NCI-H524 (cell line): ENCODE measurements at regions not wholly inside any gene's neighbourhood (a gene's known extent, or its start where the extent isn't known, plus 50 kb on each side); places are given as distances from the start of the nearest gene placed in this dataset.
A peak's percentile ranks its signal among the peaks of the same experiment; 100 is the strongest.
"Not testable (repeated sequence)": the region's sequence is repeated elsewhere in the genome, so short reads cannot be mapped to it uniquely, and the experiment has no call there.

ENCODE experiments used
- DNase-seq, 2 experiments: peaks; one replicate each; lab custom pipeline; 2025; lab: John Stamatoyannopoulos, UW

DNA sequence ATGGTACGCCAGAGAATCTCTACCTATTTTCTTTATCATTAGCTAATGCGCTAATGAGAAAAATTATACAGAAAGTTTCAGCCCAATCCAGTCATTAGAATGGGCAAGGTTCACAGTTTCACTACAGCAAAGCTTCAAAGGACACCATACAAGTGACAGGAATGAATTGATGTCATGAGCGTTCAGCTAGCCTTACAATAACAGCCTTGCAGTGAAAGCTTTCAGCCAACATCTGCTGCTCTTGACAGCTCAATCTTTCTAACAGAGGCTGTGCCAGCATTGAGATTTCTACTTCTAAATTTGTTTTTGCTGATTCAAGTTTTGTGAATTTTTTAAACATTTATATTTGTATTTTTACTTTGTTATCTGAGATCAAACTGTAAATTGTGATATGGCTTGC is 302.4 kb upstream of the FAM174A start:
- DNase-seq, result peak; percentile 2 to 25

DNA sequence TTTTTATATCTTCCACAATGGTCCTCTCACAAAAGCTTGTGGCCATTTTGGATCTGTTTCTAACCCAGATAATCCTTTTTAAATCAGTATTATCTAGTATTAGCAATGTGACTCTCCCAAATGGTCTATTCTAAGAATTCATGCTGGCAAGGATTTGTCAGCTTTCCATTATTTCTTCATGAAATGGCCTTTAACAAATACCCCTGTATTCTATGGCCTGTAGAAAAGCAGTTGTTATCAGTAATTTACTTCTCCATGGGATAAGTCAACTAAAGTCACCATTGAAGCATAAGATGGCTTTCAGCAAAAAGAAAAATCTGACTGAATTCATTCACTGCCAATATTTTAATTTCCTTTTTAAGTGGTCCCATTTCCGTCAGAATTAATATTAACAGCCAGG is 346.4 kb upstream of the FAM174A start:
- no peak for DNase-seq

DNA sequence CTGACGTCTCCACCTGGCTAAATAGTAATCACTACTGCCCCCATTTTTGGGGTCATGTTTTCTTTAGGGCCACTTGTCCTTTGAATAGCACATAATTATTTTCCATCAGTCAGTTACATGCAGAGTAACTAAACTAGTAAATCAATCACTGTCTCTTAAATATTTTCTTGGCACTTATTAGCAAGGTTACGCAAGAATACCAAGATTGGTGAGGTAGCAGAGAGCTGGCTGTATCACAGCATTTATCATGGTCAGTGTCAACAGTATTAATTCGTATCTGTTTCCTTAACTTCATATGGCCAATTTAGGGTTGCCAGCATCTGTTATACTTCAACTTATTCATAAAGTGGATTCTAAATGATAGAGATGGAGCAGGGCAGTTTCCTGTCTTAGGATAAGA is 346.8 kb upstream of the FAM174A start:
- peak; percentile 4 to 51 for DNase-seq

DNA sequence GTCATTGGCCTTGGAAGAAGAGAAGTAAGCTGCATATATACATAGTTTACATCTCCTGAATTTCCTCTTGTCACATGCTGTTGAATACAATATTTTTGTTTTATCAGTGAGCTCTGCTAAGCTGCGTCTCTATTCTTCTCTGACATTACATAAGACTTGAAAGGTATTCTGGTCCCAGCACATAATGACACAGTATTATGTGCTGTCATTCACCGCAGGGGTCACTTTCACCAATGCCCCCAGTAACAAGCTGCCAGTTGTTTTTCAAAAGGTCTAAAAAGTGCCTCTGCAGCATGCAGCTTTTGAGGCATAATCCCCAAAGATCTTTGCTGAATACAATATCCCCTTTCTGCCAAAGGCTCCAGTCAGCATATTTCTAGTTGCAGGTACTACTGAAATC is 349.0 kb upstream of the FAM174A start:
- DNase-seq, result no peak

DNA sequence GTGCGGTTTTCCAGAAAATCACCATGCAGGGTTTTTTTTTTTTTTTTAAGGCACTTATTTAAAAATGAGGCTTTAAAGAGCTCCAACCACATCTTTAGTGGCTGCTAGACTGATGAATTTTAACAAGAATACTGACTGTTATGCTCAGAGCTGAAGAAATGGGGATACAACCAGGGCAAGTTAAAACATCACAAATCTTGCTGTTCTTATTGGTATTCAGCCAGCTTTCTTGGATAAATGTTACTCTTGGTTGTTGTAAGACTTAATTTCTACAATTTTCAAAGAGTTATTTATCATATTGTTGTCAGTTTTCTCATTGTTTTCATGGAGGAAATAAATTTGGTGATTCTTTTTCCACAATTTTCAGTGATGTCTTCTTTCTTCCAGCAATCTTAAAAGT is 352.8 kb upstream of the FAM174A start:
- DNase-seq, result no peak

DNA sequence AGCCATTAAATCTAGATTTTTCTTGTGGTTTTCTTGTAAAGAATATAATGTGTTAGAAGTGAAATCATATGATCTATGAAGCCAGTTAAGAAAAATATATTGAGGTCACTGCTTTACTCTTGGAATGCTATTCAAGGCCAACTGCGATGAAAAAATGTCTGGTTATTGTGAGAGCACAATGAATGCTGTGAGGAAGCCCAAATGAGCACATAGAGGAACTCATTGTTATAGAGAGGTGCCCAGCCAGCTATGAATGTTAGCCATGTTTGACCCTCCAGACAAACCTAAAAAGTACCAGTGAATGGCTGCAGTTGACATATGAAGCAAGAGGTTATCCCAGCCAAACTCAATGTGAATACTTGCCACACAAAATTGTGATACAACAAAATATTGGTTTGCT is 359.8 kb upstream of the FAM174A start:
- no peak for DNase-seq

DNA sequence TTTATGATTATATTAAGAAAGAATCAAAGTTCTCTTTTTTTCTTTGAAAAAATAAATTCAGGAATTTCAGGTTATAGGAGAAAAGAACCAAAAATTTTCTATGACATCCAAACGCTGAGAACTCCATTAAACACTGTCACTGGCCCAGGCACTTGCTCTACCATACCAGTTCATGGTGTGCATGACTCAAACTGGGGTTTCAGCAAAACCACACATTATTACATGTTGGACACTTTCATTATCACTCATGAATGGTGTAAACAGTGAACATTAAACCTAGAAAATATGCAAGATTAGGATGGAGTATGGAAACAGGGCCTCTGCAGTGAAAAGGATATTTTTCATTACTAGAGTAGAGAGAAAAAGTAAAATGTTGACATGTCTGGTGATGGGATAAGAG is 369.9 kb upstream of the FAM174A start:
- DNase-seq, result no peak

DNA sequence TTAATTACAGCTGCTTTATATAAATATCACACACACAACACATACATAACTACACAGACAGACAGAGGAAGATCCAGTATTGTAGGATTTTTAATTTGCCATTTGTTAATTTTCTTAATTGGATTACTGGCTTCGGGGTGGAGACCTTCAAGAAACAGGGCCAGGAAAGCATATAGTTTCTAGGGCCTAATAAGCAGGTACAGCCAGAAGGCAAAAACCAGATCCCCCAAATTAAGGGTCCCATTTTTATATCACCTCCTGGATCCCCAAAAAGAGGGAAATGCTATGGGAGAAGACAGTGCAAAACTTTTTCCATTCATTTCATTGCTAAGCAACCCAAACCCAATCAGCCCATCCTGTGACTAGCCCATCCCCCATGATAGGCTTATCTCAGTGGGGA is 373.3 kb upstream of the FAM174A start:
- no peak for DNase-seq

DNA sequence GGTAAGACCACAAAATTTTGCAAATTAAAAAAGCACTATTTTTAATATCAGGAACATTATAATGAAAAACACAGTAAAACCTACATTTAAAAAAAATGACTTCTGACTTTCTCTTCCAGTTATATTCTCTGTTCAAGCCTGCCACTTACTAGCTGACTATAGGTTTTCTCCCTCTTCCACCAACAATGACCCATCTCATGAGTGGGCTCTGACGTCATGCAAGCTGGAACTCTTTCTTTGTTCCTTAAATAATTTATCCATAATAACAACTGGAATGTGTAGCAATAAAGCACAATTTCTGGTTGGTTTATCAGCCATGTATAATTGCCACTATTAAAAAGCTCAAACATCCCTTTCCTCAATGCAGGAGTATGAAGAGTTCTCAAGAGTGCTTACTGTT is 378.1 kb upstream of the FAM174A start:
- DNase-seq, result no peak

DNA sequence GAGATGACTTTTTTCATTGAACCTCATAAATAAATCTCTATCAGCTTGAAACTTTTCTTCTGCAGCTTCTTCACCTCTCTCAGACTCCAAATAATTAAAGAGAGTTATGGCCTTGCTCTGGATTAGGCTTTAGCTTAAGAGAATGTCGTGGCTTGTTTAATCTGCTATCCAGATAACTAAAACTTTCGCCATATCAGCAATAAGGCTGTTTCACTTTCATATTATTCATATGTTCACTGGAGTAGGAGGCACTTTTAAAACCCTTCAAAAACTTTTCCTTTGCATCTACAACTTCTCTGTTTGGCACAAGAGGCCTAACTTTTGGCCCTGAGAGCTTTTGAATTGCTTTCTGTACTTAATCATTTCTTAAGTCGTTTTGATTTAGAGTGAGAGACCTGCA is 386.9 kb upstream of the FAM174A start:
- DNase-seq, result no peak

DNA sequence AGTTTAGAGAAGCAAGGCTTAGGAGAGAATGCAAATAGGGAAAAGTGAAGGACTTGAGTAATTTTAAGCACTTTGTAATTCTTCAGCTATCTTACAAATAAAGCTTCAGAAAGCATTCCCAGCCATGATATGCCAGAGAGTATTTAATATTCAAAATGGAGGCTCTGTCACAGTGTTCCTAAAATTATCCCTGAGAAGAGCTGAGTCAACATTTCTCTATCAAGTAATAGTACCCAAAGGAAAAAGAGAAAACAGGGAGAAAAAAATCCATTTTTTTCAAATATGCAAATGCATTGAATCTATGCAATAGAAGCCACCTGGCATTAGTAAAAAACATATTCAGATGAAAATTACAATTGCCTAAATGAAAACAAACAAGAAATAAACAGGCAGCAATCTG is 392.6 kb upstream of the FAM174A start:
- DNase-seq, result no peak

DNA sequence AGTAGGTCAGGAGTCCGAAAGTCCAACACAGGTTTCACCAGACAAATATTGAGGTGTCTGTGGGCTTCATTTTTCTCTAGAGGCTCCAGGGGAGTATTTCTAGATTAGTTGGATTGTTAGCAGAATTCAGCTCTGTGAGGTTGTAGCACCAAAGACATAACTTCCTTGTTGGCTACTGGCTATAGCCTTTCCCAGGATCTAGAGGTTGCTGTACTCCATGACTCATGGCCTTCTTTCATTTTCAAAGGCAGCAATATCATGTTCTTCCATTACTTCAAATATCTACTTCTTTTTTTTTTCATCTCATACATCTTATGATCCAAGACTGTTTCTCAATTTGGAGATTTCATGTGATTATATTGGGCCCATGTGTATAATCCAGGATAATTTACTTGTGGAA is 404.0 kb upstream of the FAM174A start:
- no peak for DNase-seq

DNA sequence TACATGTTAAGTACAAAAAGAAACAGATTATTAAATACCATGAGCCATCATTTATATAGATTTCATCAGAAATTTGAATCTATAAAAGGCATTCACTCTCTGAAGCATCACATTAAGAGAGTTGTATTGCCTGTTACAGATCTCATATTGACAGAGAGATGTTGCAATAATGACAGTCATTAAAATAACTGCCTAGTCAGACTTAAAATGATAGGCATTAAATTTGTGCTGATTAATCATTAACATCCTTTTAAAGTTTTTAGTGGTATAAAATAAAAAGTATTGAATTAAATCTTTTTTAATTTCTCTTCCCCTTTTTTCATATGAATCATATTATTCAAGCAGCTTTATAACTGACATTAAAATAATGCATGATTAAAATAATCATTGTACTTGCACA is 404.9 kb upstream of the FAM174A start:
- DNase-seq, result no peak

DNA sequence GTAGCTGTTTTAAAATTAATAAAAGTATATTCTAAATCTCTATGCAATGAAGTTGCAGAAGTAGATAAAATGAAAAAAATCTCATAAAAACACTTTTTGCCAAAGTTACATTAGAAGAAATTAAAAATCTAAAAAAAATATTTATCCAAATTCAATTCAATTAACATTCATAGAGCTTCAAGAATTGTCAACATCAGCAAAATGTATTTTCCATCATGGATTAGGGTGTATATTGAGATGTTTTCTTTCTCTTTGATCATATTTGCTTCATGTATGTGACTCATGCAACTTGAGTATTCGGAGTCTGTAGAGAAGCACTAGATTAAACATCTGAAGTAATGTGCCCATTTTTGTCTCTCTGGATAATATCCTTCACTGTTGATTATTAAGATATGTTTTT is 415.3 kb upstream of the FAM174A start:
- no peak for DNase-seq

DNA sequence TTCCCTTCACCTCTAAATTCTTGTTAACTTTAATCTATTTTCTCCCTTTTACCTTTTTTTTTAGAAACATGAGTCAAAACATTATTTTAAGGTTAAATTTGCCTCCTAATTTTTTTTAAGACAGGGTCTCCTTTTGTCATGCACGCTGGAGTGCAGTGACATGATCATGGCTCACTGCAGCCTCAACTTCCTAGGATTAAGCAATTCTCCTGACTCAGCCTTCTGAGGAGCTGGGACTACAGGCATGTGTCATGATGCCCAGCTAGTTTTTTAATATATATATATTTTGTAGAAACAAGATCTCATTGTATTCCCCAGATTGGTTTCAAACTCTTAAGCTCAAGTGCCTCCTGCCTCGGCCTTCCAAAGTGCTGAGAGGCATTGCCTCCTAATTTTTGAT is 424.7 kb upstream of the FAM174A start:
- no peak for DNase-seq

DNA sequence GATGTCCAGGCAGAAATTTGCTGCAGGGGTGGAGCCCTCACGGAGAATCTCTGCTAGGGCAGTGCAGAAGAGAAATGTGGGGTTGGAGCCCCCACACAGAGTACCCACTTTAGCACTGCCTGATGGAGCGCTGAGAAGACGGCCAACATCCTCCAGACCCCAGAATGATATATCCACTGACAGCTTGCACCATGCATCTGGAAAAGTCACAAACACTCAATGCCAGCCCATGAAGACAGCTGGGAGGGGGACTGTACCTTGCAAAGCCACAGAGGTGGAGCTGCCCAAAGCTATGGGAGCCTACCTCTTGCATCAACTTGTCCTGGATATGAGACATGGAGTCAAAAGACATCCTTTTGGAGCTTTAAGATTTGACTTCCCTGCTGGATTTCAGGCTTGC is 426.3 kb upstream of the FAM174A start:
- no peak for DNase-seq

DNA sequence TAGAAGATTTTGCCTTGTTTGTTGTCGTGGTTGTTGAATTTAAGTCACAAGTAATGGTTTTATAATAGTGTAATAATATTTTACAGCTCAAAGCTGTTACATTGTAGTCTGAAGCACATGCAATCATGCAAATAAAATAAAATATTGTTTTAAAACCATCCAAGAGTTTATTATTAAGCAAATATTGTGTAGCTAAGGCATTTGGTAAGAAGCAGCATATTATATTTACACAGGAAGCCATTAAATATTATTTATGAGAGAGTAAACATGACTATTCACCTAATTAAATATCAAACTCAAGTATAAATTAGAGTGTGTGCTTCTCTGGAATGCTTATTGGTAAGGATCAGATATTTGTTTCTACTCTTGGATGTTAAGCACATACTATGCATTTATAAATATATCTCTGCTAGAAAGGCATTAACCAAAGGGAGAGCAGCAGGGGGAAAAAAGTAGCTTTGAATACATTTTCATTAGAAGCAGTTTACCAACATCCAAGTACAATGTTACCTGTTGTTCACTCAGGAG is 431.5 kb upstream of the FAM174A start:
- DNase-seq, result not testable (repeated sequence)

DNA sequence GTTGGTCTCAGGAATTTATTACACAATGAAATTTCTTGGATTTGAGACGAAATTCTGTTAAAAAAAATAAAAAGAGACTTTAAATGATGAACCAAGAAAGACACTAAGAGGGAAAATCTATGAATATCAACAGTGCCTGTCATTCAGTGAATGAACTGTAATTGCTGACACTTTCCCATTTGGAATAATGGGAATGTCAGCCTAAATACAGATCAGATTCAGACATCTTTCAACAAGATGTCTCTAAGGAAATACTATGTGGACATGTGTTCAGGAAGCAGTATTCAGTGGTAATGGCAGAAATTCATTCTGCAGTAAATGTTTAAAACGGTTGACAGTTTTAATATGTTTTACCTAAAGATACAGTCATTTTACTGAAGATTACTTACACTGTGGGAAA is 433.7 kb upstream of the FAM174A start:
- DNase-seq, result not testable (repeated sequence)

DNA sequence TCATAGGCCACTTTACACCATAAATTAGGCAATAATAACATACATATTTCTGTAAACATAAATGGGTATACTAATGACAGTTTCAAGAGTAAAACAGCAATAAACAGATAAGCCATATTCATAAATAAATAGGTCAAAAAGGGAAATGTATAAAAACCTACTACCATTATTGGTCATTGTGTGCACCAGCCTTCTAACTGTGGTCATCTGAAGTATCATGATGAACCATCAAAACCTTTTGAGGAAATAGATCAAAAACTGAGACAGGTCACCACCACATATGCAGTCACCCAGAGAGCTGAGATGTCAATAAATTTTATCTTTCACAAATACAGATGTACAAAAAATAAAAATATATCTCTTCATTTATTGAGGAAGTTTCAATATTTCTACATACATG is 438.8 kb upstream of the FAM174A start:
- DNase-seq, result not testable (repeated sequence)

DNA sequence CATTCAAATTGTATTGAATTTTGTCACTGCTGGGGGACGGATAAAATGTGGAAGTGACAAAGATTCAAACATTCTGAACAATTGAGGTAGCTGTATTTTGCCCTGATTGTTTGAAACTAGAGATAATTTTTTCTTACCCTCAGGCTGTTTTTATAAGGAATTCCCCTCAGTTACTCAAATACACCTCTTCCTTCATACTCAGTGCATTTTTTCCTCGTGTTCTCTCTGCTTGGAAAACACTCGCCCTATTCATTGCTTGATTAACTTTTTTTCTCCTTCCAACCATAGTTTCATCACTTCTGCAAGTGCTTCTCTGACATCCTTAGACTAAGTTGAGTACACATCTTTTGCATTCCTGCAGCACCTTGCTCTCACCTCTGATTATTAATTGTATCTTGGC is 454.5 kb upstream of the FAM174A start:
- not testable (repeated sequence) for DNase-seq

DNA sequence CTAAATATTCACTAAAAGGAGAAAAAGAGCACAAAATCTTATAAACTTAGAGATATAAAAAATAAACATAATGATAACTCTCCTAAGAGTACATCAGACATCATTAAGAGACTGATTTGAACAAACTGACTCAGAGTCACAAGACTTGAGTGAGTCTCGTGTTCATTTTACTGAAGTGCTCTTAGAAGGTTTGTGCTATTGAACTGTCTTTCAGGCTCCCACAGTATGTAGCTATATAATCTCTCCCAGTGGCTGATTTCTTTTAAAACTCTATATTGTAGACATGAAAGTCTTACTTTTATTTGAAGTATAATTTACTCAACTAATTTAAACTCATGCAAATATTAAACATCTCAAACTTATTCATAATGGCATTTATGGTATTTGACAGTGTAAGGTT is 456.0 kb upstream of the FAM174A start:
- DNase-seq, result not testable (repeated sequence)

DNA sequence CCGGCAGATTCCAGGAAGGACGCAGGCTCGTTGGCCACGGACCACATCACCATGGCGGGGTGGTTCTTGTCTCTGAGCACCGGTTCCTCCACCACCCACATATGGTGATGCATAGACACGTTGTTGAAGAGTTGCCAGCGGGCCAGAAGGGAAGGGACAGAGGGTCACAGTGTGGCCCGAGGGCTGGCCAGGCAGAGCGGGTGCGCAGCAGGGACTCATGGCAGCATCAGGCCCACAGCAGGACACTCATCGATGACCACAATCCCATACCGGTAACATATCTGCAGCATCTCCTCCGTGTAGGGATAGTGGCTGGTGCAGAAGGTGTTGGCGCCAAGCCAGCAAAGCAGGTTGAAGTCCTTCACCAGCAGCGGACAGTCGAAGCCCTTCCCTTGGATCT is 469.2 kb upstream of the FAM174A start:
- DNase-seq, result not testable (repeated sequence)

DNA sequence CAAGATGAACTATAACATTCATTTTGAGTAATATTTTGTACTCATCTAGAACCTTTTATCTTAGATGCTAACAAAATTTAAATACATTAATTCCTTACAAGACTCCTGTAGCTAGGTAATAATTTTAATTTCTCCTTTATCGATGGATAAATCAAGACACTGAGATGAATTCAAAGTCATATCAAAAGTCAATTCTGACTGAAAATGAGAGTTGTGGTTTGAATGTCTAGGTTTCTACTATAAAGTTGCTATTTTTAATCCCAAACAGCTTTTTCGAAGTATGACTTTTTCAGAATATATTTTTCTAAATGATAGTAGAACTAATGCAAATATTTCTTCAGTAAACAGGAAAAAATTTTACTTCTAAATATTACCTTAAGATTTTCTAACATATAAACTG is 491.7 kb upstream of the FAM174A start:
- no peak for DNase-seq

DNA sequence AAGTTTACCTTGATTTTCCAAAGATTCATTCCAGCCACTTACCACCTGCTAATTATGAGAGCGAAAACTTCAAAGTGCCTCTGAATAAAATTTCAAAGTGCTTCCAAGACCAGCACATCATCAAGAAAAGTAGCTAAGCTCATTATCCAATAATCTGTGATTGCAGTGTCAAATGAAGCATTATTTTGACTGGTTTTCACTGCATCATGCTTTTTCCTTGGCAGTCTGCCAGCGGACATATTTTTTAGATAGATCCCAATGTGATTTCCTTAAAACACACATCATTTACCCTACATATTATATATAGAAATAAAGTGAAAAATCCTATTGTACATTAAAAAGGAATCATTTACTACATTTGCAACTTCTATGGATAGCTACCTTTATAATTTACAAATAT is 508.6 kb upstream of the FAM174A start:
- peak in 1 of 2 experiments; percentile 3 for DNase-seq

DNA sequence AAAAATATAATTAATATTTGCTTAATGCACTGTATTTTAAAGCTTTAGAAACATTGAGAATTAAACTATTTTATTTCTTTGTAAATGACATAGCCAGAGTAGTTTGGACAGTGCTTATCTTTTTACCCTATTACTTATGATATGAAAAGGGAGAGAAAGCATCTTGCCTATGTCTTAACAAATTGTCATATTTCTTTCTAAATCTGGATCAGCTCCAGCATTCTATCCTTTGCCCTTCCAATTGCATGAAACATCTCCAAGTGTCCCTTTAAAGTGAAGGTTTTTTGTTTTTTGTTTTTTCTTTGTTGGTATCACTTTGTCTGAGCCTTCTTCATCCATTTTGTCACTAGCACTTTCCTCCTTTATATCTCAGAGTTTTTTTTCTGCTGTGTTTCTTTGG is 511.6 kb upstream of the FAM174A start:
- DNase-seq, result no peak
